Astrocyte of the cerebellum (primary cell): ENCODE measurements at regions not wholly inside any gene's neighbourhood (a gene's known extent, or its start where the extent isn't known, plus 50 kb on each side); places are given as distances from the start of the nearest gene placed in this dataset.
"Not testable (repeated sequence)": the region's sequence is repeated elsewhere in the genome, so short reads cannot be mapped to it uniquely, and the experiment has no call there.

Experiments
- DNase-seq: peaks from one replicate; pipeline ENCODE4 v3.0.0-alpha.2; 2011; ENCODE audit warnings: low read depth
- H3K4me3 ChIP-seq: 2 replicates; pipeline ENCODE4 v1.5.1; 2011; ENCODE audit warnings: mild to moderate bottlenecking, low read depth, low read length, moderate library complexity
- in situ Hi-C: cut with HindIII; loops from 2 replicates; pipeline ENCODE4 v1.10.0; 2017; ENCODE audit warnings: low sequenced_read_pairs
- TF ChIP-seq, protein P1 (sequence below): IDR thresholded peaks from 2 replicates; pipeline ENCODE4 v1.5.1; 2012; ENCODE audit warnings: low read length, low read depth, moderate library complexity, mild to moderate bottlenecking; ENCODE audit errors: missing control alignments

DNA sequence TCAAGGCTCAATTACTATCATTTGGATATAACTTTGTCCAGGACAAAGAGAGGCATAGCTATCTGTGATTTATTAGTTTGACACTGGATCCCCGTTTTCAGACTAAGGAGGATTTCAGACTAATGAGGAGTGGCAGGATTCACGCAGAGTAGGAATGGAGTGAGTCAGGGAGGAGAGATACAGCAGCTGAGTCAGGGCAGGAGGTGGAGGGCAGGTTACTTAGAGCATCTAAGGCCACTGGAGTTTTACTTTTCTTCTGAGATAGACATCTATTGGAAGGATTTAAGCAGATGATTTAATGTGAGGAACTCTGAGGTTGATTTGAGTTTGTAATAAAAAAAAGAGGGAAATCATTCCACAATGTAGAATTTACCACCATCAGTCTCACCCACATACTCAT, 110.6 kb downstream of the RPIA start:
- DNase-seq, H3K4me3 ChIP-seq, in situ Hi-C loops: not testable (repeated sequence)

DNA sequence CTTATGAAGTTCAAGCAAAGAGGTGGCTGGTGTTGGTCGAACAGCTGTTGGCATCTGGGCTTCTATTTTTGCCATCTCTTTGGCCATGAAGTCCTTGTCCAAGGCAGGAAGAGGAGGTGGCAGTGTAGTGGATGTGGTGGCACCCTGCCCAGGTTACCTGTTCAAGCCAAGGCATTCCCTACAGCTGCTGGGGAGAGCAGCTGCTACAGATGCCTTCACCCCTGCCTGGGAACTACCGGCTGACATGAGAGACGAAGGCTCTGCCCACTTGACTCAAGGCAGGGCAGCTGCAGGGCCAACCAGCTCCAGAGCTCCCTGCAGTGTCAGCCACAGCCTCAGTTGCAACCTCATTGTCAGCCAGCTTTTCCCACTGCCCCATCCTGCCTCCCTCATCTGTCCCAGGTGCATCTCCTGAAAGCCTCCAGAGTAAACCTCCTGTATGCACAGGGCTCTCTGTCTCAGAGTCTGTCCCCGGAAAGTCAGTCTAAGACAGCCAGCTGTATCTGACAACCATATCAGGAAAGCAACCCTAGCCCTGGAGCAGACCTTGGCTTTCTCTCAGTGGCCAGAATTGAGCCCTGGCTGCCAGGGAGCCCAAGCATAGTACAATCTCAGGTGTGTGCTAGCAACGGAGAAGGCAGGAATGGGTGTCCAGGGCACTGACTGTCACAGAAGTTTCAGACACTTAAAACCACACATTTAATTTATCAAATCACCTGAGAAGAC, 115.9 kb downstream of the RPIA start:
- DNase-seq = no peak
- TF ChIP-seq, protein P1, sequence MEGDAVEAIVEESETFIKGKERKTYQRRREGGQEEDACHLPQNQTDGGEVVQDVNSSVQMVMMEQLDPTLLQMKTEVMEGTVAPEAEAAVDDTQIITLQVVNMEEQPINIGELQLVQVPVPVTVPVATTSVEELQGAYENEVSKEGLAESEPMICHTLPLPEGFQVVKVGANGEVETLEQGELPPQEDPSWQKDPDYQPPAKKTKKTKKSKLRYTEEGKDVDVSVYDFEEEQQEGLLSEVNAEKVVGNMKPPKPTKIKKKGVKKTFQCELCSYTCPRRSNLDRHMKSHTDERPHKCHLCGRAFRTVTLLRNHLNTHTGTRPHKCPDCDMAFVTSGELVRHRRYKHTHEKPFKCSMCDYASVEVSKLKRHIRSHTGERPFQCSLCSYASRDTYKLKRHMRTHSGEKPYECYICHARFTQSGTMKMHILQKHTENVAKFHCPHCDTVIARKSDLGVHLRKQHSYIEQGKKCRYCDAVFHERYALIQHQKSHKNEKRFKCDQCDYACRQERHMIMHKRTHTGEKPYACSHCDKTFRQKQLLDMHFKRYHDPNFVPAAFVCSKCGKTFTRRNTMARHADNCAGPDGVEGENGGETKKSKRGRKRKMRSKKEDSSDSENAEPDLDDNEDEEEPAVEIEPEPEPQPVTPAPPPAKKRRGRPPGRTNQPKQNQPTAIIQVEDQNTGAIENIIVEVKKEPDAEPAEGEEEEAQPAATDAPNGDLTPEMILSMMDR = no peak
- in situ Hi-C loops = no loop called here
- no peak overlapping the region for H3K4me3 ChIP-seq

DNA sequence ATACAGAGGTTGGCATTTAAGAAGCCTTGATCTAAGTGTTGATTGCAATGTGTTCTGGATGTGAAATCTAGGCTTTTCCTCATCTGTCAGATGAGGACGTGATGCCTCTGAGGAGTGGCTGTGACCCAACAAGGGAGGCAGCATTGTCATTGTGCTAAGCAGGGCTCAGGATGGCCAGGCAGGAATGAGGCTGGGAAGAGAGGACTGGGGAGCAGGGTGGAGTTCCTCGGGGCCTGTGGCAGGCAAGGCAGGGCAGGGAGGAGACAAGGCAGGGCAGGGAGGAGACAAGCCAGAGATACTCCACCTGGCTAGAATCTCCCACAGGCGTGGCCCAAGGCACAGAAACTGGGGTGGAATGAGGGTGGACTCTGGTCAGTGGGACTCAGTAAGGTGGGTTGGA, 116.6 kb downstream of the RPIA start:
- DNase-seq = no peak
- no peak overlapping the region for H3K4me3 ChIP-seq
- in situ Hi-C loops = no loop called here
- TF ChIP-seq, protein P1 = no peak

DNA sequence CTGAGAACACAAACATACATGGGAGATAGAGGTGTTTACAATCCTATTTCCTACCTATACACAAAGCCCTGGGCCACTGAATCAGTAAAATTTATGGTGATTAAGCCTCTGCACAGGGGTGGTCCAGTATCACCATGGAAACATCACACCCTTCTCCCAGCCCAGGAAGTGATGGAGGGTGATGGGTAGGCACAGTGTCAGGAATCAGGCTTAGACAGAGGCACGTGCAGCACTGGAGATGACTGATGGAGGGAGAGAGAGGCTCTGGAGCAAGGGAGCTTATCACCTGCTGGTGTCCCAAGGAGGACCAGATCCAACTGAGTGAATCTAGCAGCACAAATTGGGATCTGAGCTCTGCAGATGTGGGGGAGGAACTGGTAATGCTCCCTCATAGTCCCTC, 117.2 kb downstream of the RPIA start:
- in situ Hi-C loops = no loop called here
- no peak overlapping the region for H3K4me3 ChIP-seq
- TF ChIP-seq, protein P1 = no peak
- DNase-seq = no peak

DNA sequence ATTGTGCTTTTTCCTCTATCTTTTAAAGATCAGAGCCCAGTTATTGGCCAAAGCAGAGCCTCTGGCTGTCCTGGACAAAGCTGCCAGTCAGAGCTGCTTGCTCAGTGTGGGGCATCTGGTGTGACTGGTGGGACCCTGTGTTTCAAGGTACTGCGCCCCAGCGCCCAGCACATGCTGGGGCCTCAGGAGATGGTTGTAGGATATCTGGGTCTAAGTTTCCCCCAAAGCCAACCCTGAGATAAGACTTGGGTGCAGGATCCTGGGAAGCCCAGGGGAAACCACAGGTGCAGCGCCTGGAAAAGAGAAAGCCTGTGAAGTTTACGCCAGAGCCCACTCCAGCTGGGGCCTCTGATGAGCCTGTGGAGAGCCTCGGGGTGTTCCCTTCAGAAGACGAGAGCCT, 117.7 kb downstream of the RPIA start:
- no peak overlapping the region for H3K4me3 ChIP-seq
- in situ Hi-C loops = no loop called here
- DNase-seq = no peak
- TF ChIP-seq, protein P1 = no peak

DNA sequence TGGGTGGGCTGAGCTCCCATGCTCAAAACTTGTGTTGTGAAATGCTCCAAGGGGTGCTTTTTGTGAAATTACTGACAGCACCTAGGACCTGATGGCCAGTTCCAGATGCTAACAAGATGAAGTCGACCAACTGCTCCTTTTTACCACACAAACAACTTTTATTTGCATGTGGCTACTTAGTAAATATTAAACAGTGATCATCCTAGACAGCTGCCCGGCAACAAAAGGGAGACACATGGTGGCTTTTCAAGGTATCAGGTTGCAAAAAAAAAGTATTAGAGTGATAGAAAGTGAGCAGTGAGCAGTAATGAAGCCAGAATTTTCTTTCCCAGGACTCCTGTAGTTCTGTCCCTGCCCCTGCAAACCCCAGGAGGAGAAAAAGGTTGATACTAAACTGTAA, 118.5 kb downstream of the RPIA start:
- TF ChIP-seq, protein P1 = no peak
- H3K4me3 ChIP-seq = no peak overlapping the region
- no peak for DNase-seq
- in situ Hi-C loops = no loop called here

DNA sequence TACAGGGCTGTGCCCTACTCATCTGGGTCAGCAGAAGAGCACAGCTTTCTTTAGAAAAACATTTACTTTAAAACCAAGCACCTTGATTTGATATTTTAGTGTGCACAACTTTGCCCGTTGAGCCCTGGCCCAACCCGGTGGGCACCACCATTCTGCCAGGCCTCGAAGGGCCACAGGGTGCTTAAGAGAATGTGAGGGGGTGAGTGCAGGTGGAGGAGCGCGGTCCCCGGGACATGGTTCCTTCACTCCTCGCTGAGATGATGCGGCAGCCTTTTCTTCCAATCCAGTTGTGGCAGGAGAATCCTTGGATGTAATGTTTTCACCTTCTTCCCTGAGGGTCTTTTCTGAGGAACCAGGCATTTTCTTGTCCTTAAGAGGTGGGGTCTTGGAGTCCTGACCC, 119.0 kb downstream of the RPIA start:
- DNase-seq = no peak
- no peak overlapping the region for H3K4me3 ChIP-seq
- TF ChIP-seq, protein P1 = no peak
- in situ Hi-C loops = no loop called here
